ENCODE measurements at regions not wholly inside any gene's neighbourhood (a gene's known extent, or its start where the extent isn't known, plus 50 kb on each side); places are given as distances from the start of the nearest gene placed in this dataset.

DNA sequence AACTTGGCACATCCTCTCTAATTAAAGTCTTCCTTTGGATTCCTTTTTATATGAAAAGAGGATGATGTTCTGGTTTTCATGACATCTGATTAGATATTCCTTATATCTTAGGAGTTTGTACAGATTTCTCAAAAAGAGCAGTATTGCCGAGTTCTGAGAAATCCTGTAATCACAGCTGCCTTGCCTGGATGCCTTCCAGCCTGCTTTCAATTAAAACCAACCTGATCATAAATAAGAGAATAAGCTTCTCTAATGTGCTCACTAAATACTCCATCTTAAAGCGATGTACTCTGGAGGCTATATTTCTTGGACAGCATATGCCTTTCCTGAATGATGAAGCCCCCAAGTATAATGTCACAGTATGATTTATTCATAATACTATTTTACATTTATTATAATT lies 1203.8 kb upstream of the PIK3C3 start:
- no peak for DNase-seq (ENCODE audit: low read depth in 4 of 4, low spot score in 3 of 4)

DNA sequence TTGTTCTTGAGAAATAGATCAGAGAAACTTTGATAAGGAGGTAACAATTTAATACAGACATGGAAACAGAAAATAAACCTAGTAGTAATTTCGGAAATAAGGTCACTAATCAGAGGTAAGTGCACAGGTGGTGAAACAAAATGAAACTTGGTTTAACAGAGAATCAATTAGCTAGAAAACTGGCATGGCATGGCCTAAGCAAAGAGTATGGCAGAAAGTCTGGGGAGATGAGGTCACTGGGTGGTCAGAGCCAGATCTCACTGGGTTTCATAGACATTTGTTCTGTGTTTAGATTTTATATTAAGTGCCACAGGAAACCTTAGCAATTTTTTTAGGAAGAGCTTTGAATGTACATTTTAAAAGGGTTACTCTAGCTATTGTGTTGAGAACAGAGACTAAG lies 1216.0 kb upstream of the PIK3C3 start:
- no peak for DNase-seq (ENCODE audit: low read depth in 4 of 4, low spot score in 3 of 4)

DNA sequence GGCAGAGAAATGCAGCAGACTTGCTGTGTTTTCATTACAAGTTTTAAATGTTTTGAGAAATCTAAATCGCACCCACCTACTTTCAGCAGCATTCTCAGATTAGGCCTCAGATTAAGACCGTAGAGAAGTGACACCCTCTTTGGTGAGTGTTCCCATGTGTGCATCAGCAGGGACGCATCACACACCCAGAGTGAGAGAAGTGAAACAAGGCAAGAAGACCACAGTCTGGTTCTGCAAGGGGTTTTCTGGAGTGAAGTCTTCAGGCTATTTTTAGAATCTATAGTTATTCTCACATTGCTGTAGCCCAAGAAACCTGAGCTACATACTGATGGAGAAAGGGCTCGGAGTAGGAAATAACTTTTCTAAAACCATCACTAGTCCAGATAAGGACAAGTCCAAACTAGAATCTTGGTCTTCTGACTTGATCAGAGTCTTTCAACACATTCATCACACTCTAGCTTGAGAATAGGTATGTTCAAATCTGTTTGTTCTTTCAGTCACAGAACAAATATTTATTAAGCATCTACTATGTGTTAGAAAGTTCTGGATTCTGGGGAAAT lies 1216.6 kb upstream of the PIK3C3 start:
- no peak for DNase-seq (ENCODE audit: low read depth in 4 of 4, low spot score in 3 of 4)

DNA sequence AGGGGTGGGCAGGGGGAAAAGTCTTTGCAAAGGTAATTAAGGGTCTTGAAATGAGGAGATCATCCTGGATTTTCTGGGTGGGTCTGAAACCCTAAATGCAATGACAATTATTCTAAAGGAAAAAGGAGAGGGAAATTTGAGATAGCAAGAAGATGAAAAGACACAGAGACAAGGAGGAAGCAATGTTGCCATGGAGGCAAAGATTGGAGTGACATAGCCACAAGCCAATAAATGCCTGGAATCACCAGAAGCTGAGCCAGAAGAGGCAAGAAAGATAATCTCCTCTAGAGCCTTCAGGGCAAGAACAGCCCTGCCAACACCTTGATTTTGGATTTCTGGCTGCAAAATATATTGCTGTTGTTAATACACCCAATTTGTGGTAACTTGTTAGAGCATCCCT lies 1246.3 kb upstream of the PIK3C3 start:
- no peak for DNase-seq (ENCODE audit: low read depth in 4 of 4, low spot score in 3 of 4)

DNA sequence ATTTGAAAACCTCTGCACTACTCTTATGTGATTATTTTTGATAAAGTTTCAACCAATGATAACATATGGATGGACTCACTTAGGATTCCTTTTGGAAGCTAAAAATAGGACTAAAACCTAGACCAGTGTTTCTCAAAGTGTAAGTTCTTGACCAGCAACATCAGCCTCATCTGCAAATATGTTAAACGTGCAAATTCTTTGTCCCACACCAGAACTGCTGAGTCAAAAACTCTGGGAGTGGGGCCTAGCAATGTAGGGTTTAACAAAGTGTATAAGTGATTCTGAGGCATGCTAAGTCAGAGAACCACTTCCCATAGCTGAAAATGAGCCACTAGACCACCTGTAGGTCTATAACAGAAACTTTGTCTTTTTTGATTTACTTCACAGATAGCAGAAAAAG lies 1247.2 kb upstream of the PIK3C3 start:
- no peak for DNase-seq (ENCODE audit: low read depth in 4 of 4, low spot score in 3 of 4)

DNA sequence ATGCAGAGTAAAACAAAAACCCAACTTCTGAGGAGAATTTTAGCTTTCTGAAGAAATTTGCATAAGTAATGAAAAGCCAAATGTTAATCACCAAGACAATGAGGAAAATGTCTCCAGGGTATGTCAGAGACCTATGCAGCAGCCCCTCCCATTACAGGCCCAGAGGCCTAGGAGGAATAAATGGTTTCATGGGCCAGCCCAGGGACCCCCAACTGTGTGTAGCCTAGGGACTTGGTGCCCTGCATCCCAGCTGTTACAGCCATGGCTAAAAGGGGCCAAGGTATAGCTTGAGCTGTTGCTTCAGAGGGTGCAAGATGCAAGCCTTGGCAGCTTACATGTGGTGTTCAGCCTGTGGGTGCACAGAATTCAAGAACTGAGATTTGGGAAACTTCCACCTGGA lies 1256.9 kb upstream of the PIK3C3 start:
- DNase-seq (ENCODE audit: low read depth in 4 of 4, low spot score in 3 of 4): no peak

DNA sequence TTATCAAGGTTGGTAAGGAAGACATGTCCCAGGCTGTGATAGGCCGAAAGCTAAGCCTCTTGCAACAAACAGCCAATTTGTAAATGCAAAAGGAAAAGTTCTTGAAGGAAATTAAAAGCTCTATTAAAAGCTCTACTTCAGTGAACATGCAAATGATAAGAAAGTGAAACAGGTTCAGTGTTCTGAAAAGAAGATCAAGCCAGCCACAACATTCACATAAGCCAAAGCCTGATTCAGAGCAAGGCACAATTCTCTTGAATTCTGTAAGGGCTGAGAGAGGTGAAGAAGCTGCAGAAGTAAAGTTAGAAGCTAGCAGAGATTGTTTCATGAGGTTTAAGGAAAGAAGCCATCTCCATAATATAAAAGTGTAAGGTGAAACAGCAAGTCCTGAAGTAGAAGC lies 1259.5 kb upstream of the PIK3C3 start:
- DNase-seq (ENCODE audit: low read depth in 4 of 4, low spot score in 3 of 4): no peak

DNA sequence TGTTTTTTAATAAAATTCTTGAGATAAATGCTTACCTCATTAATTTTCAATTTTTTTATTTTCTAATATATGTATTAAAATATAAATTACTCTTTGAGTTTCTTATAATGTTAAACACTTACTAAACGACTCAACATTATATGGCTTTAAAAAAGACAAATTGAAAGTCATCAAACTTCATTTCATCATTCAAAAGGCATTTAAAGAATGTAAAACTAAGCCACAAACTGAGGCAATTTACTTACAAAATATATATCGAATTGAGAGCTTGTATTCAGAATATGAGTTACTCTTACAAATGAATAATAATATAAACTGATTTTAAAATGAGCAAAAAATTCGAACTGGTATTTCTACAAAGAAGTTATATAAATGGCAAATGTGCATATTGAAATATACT lies 1262.2 kb upstream of the PIK3C3 start:
- DNase-seq (ENCODE audit: low read depth in 4 of 4, low spot score in 3 of 4): no peak

DNA sequence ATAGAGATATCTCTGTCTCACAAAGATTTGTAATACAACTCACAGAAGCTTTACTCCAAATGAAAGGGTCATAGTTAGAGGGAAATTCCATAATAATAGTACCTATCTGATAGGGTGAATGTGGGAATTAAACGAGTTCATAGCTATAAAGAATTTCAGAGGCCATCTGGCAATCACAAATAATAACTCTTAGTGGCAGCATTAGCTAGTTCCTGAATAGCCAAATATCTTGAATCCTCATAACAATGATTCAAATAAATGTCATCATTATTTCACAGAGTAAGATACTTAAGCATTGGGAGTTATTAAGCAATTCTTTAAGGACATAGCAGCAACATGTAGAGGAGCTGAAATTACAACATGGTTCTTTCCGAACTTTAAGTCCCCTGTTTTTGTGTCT lies 1265.0 kb upstream of the PIK3C3 start:
- DNase-seq (ENCODE audit: low read depth in 4 of 4, low spot score in 3 of 4): no peak

DNA sequence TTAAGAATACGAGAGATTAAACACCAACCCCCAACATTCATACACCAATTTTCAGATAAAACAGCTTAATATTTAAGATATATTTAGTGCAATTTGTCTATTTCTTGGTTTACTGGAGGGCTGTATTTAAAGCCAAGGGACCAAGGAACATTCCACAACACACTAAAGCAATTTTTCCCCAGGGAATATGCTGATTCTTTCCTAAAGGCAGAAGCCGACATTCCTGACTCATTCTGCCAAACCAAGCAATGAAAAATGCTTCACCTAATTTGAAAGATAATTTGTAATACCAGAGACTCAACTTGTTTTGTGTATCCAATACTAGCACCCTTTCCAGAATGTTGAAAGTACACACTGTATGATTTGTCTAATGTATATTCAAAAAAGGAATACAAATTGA lies 1267.6 kb upstream of the PIK3C3 start:
- DNase-seq (ENCODE audit: low read depth in 4 of 4, low spot score in 3 of 4): no peak

DNA sequence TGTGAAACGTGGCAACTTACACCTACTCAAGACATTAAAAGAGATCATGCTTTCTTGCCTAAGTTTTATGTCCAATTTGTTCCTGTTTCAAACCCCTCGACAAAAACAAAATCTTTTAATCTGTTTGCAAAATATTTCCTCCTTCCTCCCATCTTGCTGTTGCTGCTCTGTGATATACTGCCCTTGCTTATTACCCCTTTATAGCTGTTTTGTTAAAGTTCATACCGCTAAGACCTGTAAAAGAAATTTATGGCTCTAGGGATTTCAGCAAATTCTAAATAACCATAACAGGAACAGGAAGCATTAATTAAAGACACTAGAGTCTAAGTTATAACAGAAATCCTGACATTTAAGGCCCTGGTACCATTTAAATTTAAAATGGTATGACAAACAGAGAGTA lies 1268.2 kb upstream of the PIK3C3 start:
- no peak for DNase-seq (ENCODE audit: low read depth in 4 of 4, low spot score in 3 of 4)

DNA sequence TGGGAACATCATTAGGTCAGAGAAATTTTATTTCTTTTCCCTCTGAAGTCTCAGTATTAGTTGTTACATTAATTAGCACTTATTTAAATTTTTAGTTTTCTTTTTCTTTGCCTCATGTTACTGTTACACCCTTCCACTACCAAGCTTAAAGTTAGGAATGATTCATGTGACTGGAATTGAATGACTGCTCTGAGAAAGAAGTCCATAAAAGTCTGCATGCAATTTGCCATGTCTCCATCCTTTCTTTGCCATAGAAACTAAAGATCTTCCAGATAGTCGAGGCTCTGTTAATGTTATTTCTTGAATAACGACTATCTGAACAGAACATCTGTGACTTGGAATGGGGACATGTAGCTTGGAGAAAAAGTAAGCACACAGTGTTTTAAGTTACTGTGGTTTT lies 1269.8 kb upstream of the PIK3C3 start:
- no peak for DNase-seq (ENCODE audit: low read depth in 4 of 4, low spot score in 3 of 4)

DNA sequence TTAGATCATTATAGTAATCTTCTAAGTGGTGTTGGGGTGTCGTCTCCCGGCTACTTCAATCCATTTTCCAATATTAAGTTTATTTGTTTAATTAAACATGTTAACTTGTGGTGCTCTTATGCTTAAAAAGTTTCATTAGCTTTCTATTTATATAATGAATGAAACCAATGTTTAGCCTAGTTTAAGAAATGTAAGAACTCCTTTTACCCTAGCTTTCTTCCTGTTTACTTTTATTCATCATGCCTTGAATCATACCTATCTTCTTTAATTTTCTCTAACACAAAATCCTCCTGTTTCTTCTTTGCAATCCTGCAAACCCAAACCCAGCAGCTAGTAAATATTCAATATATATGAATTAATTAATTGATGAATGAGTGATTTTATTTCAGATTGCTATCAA lies 1276.7 kb upstream of the PIK3C3 start:
- DNase-seq (ENCODE audit: low read depth in 4 of 4, low spot score in 3 of 4): no peak

DNA sequence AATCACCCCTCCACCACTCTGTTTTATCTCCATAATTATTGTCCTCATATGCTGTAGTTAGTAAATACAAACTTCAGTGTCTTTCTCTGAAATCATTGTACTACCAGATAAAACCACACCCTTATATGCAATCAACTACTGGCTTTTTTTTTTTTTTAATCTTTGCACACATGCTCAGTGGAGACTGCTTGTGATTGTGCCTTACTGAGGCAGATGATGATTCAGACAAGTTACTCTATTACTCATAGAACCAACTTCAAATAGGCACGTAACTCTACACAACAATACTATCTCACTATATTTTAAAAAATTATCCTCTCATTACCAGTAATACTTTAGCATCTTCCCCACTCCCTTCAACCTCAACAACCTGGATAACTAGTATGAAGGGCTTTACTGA lies 1278.4 kb upstream of the PIK3C3 start:
- no peak for DNase-seq (ENCODE audit: low read depth in 4 of 4, low spot score in 3 of 4)

DNA sequence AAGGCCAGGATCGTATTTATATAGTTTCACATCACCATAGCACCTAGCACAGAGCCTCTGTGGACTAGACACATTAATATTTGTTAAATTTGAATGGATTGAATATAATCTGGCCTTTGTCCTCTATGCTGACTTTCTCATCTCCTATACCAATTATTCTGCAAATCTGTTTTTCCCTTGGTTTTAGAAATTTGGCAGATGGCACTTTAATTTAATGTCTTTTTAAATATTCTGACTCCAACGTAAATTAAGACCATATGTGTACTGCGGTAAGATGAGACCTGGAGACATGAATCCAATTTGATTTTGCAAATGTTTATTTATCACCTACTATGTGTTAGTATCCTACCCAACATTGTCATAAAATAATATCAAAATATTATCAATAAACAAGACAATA lies 1281.9 kb upstream of the PIK3C3 start:
- no peak for DNase-seq (ENCODE audit: low read depth in 4 of 4, low spot score in 3 of 4)

DNA sequence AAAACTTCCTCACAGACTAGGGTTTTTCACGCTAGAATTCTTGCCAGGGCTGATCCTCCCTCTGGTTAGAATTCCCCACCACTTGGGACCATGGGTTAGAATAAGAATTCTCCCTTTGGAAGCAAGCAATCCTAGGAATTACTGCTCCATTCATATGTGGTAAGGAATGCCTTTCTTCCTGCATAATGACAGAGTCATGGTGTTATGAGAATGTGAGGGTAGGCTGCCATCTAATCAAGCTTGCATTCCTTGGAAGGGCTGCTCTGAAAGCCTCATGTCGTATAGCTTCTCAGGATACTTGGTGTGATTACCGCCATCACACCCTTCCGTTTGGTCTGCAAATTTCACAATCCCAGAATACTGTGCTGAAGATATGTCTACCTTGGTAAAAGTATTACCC lies 1282.4 kb upstream of the PIK3C3 start:
- DNase-seq (ENCODE audit: low read depth in 4 of 4, low spot score in 3 of 4): no peak

DNA sequence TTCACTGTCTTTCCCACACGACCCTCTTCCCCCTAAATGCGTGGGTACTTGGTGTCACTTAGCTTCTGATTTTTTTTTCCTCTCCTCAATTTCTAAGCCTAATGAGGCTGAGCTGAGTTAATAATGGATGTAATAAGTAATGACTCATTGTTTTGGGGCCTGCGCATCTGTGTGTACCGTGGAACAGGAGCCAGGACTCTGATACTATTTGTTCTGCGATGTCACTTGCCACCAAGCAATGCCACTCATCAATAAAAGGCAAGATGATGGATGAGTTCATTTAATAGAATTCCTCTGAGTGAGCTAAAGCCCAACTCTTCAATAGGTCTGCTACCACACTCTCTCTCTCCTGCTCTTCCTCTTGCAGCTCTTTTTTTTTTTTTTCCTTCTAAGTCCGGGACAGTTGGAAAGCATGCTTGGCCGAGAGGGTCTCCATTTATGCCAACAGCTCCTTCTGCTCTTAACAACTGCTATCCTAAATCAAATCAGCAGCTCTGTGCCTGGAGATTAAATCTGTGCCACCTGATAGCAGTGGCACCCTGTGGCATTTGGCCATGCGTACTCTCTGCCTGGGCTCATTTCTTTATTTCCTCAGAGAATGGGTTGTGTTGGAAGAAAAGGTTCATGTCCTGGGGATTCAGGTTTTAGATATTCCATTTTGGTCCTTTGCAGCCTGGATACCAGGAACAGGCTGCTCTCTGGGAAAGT lies 1284.2 kb upstream of the PIK3C3 start:
- no peak for DNase-seq (ENCODE audit: low read depth in 4 of 4, low spot score in 3 of 4)

DNA sequence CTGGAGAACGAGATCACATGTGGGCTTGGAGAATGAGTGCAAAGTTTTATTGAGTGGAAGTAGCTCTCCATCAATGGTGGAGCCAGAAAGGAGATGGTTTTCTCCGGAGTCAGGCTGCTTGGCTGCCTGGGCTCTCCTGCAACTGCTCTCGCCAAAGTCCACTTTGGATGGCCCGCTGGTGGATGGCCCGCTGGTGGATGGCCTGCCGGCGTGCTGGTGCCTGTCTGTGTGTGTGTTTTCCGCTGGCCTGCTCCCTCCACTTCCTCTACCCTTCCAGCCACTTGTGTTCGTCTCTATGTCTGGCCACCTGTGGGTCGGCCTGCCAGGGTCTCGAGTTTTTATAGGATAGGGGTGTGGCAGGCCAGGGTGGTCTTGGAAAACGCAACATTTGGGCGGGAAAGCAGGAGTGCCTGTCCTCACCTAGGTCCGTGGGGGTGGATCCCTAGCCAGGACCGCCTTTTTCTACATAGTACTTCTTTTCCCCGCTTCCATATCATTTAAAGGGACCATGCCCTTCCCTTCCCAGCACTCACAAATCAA lies 1292.1 kb upstream of the PIK3C3 start:
- no peak for DNase-seq (ENCODE audit: low read depth in 4 of 4, low spot score in 3 of 4)

DNA sequence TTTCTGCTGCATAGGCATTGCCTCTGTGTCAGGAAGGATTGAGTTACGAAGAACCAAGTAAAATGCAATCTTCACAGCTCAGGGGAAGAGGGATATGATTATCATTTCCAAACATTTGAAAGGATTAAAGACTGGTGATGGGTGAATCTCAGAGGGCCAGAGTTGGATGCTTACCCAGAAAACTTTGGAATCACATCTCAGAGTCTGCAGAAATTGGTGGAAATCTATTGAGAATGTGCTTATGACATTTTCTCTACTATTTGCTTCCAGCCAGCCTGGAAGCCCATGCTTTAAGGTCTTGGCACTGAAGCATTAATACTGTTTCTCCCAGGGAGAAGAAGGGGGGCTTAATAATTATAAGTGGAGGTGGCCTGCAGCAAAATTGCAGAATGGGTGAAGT lies 1301.4 kb upstream of the PIK3C3 start:
- no peak for DNase-seq (ENCODE audit: low read depth in 4 of 4, low spot score in 3 of 4)

DNA sequence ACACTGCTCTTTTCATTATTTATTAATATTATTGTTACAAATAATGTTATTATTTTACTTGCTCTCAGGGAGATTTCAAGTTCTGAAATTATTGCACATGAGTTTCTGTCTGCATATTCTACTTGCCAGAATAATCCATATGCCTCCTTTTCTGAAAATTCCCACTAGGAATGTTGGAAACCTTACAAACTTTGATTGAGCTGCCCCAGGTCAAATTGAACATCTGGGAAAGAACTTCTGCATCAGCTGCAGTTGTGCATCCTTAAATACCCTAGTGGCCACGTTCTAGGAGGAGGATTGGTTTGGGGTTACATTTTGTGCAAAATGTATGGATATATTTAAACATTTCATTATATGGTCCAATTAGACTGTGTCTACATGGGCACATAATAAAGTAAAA lies 1302.7 kb upstream of the PIK3C3 start:
- no peak for DNase-seq (ENCODE audit: low read depth in 4 of 4, low spot score in 3 of 4)

DNA sequence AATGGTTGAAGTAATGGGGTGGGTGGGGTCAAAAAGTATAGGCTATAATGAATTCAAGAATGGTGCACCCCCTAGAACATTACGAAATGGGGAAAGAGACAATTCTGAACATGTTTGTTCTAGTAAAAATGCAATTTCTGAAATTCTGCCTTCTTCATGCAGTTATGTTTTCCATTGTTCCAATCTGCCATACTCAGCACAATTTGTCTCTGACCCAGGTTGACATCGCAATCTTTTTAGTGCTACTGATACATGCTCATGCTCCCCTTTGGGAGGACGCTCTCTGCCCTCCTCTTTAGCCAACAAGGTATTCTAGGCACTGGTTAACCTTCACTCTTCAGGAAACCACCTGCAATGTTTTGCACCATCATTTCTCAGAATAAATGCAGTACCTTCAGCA lies 1303.9 kb upstream of the PIK3C3 start:
- no peak for DNase-seq (ENCODE audit: low read depth in 4 of 4, low spot score in 3 of 4)

DNA sequence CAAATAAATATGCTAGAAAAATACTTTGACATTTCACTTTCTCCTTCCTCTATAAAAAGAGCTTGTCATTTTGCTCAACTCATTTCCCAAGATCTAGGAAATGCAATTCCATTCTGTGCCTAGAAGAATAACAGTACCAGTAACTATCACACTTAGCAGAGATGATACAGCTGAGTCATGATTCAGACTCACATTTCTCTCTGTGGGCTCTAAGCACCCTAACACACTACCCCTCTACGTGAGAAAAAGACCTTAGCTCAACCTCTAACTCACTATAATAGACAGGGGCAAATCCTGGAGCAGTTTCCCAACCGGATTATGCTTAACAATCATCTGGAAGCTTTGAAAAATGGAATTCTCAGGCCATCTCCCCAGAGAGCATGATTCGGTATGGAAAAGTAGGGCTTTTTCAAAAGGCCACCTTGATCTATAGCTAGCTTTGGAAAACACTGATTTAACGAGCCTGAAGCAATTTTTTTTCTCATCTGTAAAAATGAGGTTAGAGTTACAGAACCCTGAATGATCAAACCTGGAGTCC lies 1312.3 kb upstream of the PIK3C3 start:
- DNase-seq (ENCODE audit: low read depth in 4 of 4, low spot score in 3 of 4): no peak

All from right renal pelvis (tissue), 4 donors.